Stimulated activated memory B cell treated with anti-CD40 and anti-IgM and Interleukin-4, amounts not matched to agents 10 μg/mL and 1 μg/mL and 100 μg/mL, for 72 hours (primary cell): ENCODE measurements at regions not wholly inside any gene's neighbourhood (a gene's known extent, or its start where the extent isn't known, plus 50 kb on each side); places are given as distances from the start of the nearest gene placed in this dataset.
A peak's percentile ranks its signal among the peaks of the same experiment; 100 is the strongest.

Experiments used
- ATAC-seq: fragments of 150-1000 bp; cut with Tn5 transposase; 2 replicates; pipeline ENCODE4 v1.10.0; 2021
- H3K27ac Mint-ChIP-seq: one replicate; pipeline ENCODE4 v1.8.0; 2022; ENCODE audit warnings: mild to moderate bottlenecking, mixed read lengths
- H3K27me3 Mint-ChIP-seq: one replicate; pipeline ENCODE4 v1.8.0; 2022; ENCODE audit warnings: mixed read lengths
- H3K36me3 Mint-ChIP-seq: one replicate; pipeline ENCODE4 v1.8.0; 2022; ENCODE audit warnings: mixed read lengths
- H3K4me1 Mint-ChIP-seq: one replicate; pipeline ENCODE4 v1.8.0; 2022; ENCODE audit warnings: mixed read lengths
- H3K4me3 Mint-ChIP-seq: one replicate; pipeline ENCODE4 v1.8.0; 2022; ENCODE audit warnings: mild to moderate bottlenecking, moderate library complexity, mixed read lengths
- H3K9me3 Mint-ChIP-seq: one replicate; pipeline ENCODE4 v1.8.0; 2022; ENCODE audit warnings: mixed read lengths

DNA sequence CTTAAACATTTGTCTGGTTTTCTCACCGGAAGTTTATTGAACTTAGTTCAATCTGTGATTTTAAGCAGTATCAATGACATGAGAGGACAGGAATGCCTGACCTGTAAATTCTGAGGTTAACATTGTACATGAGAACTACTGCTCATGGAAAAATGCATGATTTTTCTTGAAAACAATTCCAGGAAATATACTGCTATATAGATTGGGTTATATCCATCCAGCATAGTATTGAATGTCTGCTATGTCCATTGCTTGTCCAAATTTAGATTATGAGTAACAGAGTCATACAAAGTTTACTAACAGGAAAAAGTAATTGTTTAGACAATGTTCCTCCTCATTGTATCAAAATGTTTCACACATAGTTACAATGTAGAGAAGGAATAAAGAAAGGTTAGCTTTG is 606.8 kb downstream of the DACH1 start:
- Mint-ChIP-seq H3K27ac (no peak overlapping the region), H3K27me3 (no peaks in the 10 kb centered on the region), H3K9me3 (peaks cover 3% of the 10 kb centered on the region), H3K4me1 (no peaks in the 10 kb centered on the region), H3K36me3 (no peaks in the 10 kb centered on the region), H3K4me3 (no peak overlapping the region)
- no peak for ATAC-seq

DNA sequence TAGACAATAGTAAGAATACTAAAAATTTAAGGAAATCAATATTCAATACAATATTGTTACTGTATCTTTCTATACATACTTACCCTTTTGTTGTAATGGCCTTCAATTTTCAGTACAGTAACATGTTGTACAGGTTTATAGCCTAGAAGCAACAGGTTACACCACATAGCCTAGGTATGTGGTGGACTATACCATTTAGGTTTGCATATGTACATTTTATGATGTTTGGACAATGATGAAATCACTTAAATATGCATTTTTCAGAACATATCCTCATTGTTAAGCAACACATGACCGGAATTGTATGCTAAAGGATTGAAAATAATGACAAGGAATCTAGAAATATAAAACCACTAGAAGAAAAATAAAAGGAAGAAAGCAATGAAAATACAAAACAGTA is 611.4 kb downstream of the DACH1 start:
- H3K4me1 Mint-ChIP-seq: no peaks in the 10 kb centered on the region
- ATAC-seq: no peak
- no peaks in the 10 kb centered on the region for H3K27me3 Mint-ChIP-seq
- no peaks in the 10 kb centered on the region for H3K36me3 Mint-ChIP-seq
- H3K9me3 Mint-ChIP-seq: peaks cover 3% of the 10 kb centered on the region
- no peak overlapping the region for H3K4me3 Mint-ChIP-seq
- H3K27ac Mint-ChIP-seq: no peak overlapping the region

DNA sequence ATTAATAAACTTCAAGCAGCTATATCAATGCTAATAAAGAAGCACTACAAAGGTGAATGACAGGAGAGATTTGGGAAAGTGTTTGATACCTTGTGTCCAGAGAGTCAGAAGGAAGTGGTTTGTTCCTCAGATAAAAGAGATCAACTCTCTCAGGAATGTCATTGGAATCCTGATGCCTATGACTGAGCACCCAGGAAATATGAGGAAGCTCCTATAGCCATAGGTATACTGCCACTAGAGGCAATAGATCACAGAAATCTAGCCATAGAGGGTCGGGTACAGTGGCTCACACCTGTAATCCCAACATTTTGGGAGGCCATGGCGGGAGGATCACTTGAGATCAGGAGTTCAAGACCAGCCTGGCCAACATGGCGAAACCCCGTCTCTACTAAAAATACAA is 612.6 kb downstream of the DACH1 start:
- no peaks in the 10 kb centered on the region for H3K27me3 Mint-ChIP-seq
- H3K27ac Mint-ChIP-seq: no peak overlapping the region
- peaks cover 3% of the 10 kb centered on the region for H3K9me3 Mint-ChIP-seq
- no peaks in the 10 kb centered on the region for H3K4me1 Mint-ChIP-seq
- no peak overlapping the region for H3K4me3 Mint-ChIP-seq
- no peak for ATAC-seq
- no peaks in the 10 kb centered on the region for H3K36me3 Mint-ChIP-seq

DNA sequence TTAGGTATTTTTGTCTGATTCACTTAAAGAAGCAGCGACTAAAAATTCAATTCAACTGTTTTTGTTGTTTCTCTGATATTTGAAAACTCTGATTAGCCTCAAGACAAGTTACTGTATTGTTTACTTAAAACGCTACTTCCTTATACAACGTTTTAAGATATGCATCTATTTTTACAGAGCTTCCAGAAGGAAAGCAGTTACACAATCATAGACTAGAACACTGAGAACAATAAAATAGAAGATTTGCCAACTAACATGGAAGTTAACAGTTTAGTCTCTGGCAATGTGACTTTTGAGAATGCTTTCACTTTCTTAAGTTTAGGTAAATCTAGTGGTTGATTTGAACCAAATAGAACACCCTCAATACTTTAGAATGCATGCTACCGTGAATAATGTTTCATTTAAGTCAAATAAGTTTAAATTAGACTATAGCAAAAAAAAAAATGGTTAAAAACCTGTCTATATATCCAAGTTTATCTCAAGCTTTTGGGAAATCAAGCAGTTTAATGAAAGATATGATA is 614.8 kb downstream of the DACH1 start:
- Mint-ChIP-seq H3K36me3 (no peaks in the 10 kb centered on the region), H3K27me3 (no peaks in the 10 kb centered on the region), H3K27ac (no peak overlapping the region), H3K4me1 (no peaks in the 10 kb centered on the region), H3K9me3 (peaks cover 3% of the 10 kb centered on the region), H3K4me3 (no peak overlapping the region)
- ATAC-seq: no peak

DNA sequence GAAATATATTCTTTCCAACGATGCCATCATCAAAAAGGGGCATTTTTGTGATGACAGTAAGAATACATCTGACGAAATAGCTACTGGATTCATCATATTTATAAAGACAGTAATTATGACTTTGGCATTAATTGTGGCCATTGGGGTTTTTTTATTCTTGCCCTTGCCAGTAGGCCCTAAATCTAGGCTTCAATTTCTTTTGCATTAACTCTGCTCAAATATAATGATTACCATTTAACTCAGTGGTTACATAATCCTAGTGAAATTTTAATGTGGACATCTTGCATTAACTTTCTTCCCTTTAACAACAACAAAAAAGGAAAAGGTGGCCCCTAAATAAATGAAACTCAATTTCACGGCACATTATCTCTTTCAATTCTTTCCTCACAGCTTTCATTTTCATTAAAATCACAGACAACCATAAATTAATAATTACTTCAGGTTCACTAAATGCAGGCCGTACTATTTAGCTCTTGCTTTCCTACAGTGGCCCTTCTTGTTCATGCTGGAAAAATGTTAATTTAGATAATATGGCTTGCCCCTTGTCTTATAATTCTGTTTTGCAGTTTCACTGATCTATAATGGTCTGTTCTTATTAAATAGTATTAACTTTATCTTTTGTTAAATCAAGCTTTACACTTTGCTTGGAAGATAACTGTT is 615.6 kb downstream of the DACH1 start:
- H3K36me3 Mint-ChIP-seq: no peaks in the 10 kb centered on the region
- H3K27me3 Mint-ChIP-seq: no peaks in the 10 kb centered on the region
- no peak overlapping the region for H3K27ac Mint-ChIP-seq
- peaks cover 3% of the 10 kb centered on the region for H3K9me3 Mint-ChIP-seq
- no peaks in the 10 kb centered on the region for H3K4me1 Mint-ChIP-seq
- no peak for ATAC-seq
- H3K4me3 Mint-ChIP-seq: no peak overlapping the region

DNA sequence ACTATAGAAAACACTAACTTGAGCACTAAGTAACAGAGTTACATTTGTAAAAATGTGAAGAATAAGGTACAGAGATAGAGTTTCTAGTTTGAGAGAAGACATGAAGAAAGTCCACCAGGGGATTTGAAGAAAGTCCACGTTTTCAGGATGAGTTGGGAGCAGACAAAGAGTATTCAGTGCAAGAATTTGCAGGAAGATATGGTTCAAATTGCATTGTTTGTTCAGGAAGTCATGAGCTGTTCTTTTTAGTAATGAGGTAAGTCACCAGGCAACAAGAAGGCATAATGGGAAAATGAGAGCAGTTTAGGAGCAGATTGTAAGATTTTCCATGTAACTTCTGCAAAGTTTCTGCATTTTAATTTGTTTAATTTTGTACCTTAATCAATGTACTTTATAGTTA is 618.0 kb downstream of the DACH1 start:
- no peaks in the 10 kb centered on the region for H3K27me3 Mint-ChIP-seq
- H3K36me3 Mint-ChIP-seq: no peaks in the 10 kb centered on the region
- no peak overlapping the region for H3K4me3 Mint-ChIP-seq
- H3K9me3 Mint-ChIP-seq: no peaks in the 10 kb centered on the region
- no peak for ATAC-seq
- H3K27ac Mint-ChIP-seq: no peak overlapping the region
- no peaks in the 10 kb centered on the region for H3K4me1 Mint-ChIP-seq

DNA sequence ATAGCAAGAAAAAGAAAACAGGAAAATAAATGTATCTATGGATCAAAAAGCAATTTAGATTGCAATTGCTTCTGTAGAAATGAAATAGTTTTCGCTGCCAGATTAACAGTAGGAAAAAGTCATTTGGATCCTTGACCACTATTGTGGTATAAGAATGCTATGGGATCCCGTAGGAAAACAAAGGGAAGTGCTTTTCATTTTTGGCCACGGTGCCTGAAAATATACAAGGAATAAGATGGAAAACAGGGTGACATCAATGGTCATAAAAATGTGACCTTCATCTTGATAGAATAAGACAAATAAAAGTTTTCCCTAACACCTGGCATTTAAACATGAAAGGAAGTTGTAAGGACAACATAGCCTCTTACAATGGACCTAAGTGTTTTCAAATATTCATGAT is 622.8 kb downstream of the DACH1 start:
- no peak overlapping the region for H3K27ac Mint-ChIP-seq
- no peak overlapping the region for H3K4me3 Mint-ChIP-seq
- ATAC-seq: no peak
- H3K36me3 Mint-ChIP-seq: no peaks in the 10 kb centered on the region
- H3K27me3 Mint-ChIP-seq: no peaks in the 10 kb centered on the region
- H3K9me3 Mint-ChIP-seq: no peaks in the 10 kb centered on the region
- no peaks in the 10 kb centered on the region for H3K4me1 Mint-ChIP-seq

DNA sequence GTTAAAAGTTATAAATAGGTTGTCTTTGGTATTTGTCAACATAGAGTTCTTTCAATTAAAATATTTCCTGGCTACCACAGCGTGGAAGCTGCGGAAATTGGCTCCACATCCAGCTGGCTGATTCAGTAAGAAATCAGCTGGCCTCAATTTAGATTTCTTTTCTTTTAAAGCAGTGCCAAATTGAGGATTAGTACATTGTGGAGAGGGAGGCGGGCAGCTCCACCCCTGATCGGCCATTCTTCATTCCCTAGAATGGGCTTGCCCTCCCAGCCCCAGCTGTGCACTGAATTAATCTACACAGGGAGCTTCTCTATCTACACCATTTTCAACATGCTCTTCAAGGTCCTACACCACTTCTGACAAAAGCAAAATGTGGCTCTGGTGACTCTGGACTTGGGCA is 624.8 kb downstream of the DACH1 start:
- Mint-ChIP-seq H3K9me3 (no peaks in the 10 kb centered on the region), H3K27ac (no peak overlapping the region), H3K4me3 (no peak overlapping the region), H3K4me1 (no peaks in the 10 kb centered on the region), H3K36me3 (no peaks in the 10 kb centered on the region), H3K27me3 (no peaks in the 10 kb centered on the region)
- ATAC-seq: no peak

DNA sequence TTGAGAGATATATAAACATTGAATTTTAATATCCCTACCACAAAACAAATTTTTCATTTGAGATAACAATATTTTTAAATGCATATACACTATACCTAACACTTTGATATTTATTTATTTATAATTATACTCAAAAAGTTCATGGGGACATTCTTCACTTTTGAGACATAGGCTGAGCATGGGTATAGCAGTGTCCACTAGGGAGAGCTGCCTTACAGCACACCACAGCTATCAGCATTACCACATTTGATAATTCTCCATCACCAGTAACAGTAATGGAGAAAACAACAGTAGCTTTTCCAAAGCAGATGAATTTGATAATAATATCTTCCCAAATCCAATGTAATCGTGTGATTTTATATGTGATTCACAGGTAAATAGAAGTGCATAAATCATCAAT is 626.1 kb downstream of the DACH1 start:
- Mint-ChIP-seq H3K27ac (no peak overlapping the region), H3K4me3 (no peak overlapping the region), H3K27me3 (no peaks in the 10 kb centered on the region), H3K36me3 (no peaks in the 10 kb centered on the region), H3K4me1 (no peaks in the 10 kb centered on the region), H3K9me3 (no peaks in the 10 kb centered on the region)
- ATAC-seq: no peak

DNA sequence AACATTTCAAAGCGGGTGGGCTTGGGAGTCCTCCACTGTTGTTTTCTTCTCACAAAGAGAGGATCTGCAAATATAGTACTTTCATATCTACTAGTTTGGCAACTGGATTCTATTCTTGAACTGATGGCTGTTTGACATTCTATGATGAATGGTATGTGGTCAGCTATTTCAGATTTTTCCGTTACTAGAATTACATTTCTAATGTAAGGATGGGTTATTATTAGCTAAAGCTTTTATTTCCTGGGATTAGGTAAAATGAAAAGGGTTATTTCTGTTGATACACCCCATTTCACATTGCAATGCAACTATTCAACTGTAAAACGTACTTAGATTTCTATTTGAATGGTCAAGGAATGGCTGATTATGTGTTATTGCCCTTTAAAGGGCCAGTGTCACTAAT is 629.7 kb downstream of the DACH1 start:
- no peaks in the 10 kb centered on the region for H3K27me3 Mint-ChIP-seq
- no peak overlapping the region for H3K4me3 Mint-ChIP-seq
- H3K9me3 Mint-ChIP-seq: no peaks in the 10 kb centered on the region
- H3K27ac Mint-ChIP-seq: no peak overlapping the region
- H3K4me1 Mint-ChIP-seq: no peaks in the 10 kb centered on the region
- ATAC-seq: no peak
- no peaks in the 10 kb centered on the region for H3K36me3 Mint-ChIP-seq

DNA sequence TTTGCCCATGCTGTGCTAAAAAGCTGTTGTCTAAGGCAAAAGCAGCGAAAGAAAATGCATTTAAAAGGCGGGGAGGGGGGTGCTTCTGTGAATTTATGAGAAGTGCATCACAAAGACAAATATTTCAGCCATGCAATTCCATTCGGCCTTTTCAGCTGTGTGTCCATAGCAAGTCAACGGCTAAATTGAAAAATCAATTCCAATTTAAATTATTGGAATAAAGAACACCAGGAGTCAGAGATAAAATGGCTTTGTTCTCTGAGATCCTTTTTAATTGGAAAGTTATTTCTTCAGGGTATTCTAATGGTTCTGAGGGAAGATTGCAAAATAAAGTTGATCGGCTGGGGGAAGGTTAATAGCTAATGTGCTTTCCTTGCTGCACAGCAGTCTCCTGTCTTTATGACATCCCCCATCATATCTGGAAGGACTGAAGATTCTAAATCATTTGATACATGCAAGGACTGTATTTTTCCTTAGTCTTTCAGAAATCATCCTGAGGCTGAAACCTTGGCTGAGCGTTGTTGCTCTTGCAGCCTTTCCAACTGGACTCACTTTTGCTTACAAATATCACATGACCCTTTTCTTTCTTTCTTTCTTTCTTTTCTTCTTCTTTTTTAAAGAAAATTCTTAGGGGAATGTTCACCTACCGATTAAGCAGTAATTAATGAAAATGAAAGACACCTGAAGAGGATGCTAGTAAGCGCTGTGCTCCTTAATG is 647.1 kb downstream of the DACH1 start:
- no peak overlapping the region for H3K4me3 Mint-ChIP-seq
- no peaks in the 10 kb centered on the region for H3K4me1 Mint-ChIP-seq
- H3K27me3 Mint-ChIP-seq: no peaks in the 10 kb centered on the region
- H3K9me3 Mint-ChIP-seq: peaks cover under 1% of the 10 kb centered on the region
- no peak overlapping the region for H3K27ac Mint-ChIP-seq
- no peaks in the 10 kb centered on the region for H3K36me3 Mint-ChIP-seq
- ATAC-seq: no peak

DNA sequence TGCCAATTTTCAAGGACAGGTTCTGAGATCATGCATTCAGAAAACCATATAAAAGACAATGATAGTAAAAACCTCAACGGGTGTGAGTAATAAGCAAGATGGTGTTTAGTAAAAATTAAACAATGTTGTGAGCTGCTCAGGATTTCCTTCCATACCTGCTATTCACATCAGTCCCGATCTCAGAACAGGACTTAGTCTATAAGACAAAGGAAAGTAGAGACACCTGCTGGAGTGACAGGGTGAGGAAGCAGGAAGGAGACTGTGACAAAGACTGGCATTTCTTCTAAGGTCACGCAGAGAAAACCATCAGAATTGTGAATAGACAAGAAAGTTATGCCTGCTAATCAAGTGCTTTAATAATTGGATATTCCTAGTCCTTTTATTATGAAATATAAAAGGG is 648.0 kb downstream of the DACH1 start:
- Mint-ChIP-seq H3K27ac (no peak overlapping the region), H3K4me1 (no peaks in the 10 kb centered on the region), H3K27me3 (no peaks in the 10 kb centered on the region), H3K36me3 (no peaks in the 10 kb centered on the region), H3K9me3 (peaks cover 3% of the 10 kb centered on the region), H3K4me3 (no peak overlapping the region)
- ATAC-seq: no peak

DNA sequence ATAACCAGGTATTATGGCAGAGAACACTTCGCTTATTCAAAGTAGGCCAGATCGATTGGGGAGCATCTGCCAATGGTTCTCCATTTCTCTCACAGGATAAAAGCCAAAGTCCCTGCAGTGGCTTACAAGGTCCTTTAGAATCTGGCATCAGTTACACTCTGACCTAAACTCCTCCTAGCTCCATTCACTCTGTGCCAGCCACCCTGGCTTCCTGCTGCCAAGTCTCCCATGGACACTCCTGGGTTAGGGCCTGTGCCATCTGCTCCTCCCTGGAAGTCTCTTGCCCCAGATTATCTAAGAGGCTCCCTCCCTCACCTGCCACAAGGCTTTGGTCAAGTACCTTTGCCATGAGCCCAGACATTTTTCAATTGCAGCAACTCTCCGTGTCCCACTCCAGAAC is 649.2 kb downstream of the DACH1 start:
- no peak overlapping the region for H3K4me3 Mint-ChIP-seq
- no peak overlapping the region for H3K27ac Mint-ChIP-seq
- no peaks in the 10 kb centered on the region for H3K36me3 Mint-ChIP-seq
- peak; percentile 43 for ATAC-seq
- H3K27me3 Mint-ChIP-seq: no peaks in the 10 kb centered on the region
- H3K4me1 Mint-ChIP-seq: no peaks in the 10 kb centered on the region
- peaks cover 3% of the 10 kb centered on the region for H3K9me3 Mint-ChIP-seq

DNA sequence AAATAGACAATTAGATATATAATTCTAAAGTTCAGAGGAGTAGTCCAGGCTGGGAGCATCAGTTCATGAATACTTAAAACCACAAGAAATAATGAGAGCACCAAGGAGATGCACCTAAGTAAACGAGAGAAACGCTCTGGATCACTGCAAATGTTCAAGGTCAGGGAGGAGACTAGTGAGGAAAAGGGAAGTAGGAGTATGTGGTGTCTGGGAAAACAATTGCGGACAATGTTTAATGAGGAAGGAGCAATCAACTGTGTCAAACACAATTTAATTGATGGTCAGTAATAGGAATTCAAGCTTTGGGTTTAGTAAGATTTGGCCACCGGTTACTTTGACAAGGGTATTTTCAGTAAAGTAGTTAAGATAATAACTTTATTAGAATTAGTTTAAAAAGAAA is 652.2 kb downstream of the DACH1 start:
- no peak overlapping the region for H3K4me3 Mint-ChIP-seq
- H3K4me1 Mint-ChIP-seq: no peaks in the 10 kb centered on the region
- no peaks in the 10 kb centered on the region for H3K27me3 Mint-ChIP-seq
- H3K27ac Mint-ChIP-seq: no peak overlapping the region
- H3K36me3 Mint-ChIP-seq: no peaks in the 10 kb centered on the region
- ATAC-seq: no peak
- peaks cover 3% of the 10 kb centered on the region for H3K9me3 Mint-ChIP-seq

DNA sequence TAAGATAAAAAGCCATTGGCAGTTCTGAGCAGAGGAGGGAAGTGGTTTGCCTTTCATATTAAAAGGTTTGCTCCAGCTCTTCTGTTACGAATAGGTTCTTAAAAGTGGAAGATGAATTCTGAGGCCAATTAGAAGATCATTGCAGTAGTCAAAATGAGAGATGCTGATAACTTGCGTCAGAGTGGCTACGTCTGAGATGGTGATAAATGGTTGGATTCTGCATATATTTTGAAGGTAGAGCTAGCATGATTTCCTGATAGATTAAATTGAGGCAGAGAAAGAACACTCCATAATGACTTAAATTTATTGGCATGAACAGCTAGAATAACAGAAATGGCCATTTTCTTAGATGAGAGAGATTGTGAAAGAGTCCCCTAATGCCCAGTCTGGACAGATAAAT is 652.6 kb downstream of the DACH1 start:
- Mint-ChIP-seq H3K4me1 (no peaks in the 10 kb centered on the region), H3K27ac (no peak overlapping the region), H3K4me3 (no peak overlapping the region), H3K27me3 (no peaks in the 10 kb centered on the region), H3K36me3 (no peaks in the 10 kb centered on the region), H3K9me3 (peaks cover 3% of the 10 kb centered on the region)
- ATAC-seq: no peak

DNA sequence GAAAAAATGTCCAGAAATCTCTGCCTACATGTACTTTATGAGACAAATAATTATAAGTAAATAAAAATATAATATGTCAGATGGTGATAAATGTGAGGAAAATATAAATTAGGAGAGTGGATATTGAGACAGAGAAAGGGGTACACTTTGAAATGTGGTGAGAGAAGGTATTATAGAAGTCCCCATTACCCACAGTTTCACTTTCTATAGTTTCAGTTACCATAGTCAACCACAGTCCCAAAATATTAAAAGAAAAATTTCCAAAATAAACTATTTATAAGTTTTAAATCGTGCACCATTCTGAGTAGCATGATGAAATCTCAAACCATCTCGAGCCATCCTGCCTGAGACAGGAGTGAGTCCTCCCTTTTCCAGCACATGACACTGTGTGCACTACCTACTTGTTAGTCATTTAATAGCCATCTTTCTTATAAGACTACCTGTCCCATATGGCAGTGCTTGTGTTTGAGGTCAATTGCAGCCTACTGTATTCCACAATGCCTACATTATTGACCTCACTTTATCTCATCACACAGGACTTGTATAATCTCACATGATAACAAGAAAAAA is 653.7 kb downstream of the DACH1 start:
- no peaks in the 10 kb centered on the region for H3K4me1 Mint-ChIP-seq
- H3K36me3 Mint-ChIP-seq: no peaks in the 10 kb centered on the region
- H3K27me3 Mint-ChIP-seq: no peaks in the 10 kb centered on the region
- H3K27ac Mint-ChIP-seq: no peak overlapping the region
- ATAC-seq: no peak
- no peak overlapping the region for H3K4me3 Mint-ChIP-seq
- H3K9me3 Mint-ChIP-seq: peaks cover 3% of the 10 kb centered on the region
